Tibial nerve (tissue), 4 donors: ENCODE measurements at regions not wholly inside any gene's neighbourhood (a gene's known extent, or its start where the extent isn't known, plus 50 kb on each side); places are given as distances from the start of the nearest gene placed in this dataset.

Source experiments
- DNase-seq, 2 donors: peaks; one replicate each; pipeline ENCODE4 v3.0.0-alpha.2; 2019; ENCODE audit warnings: low spot score in 2 of 2
- H3K27ac ChIP-seq, 4 donors: fragments of 200-600 bp; sonication (generic) in 3 of 4; one replicate each; pipeline ENCODE4 v1.5.1; 2017 to 2019; ENCODE audit warnings: mild to moderate bottlenecking in 1 of 4
- H3K27me3 ChIP-seq, 2 donors: fragments of 200-600 bp; sonication (generic) in 1 of 2; one replicate each; pipeline versions ENCODE4 v1.5.1 to v1.6.0; 2017 to 2019
- H3K36me3 ChIP-seq, 3 donors: fragments of 200-600 bp; sonication (generic); one replicate each; pipeline ENCODE4 v1.5.1; 2018 to 2019
- H3K4me1 ChIP-seq, 4 donors: fragments of 200-600 bp; sonication (generic) in 3 of 4; one replicate each; pipeline ENCODE4 v1.5.1; 2017 to 2019
- H3K4me3 ChIP-seq, 4 donors: fragments of 200-600 bp; sonication (generic) in 3 of 4; one replicate each; pipeline ENCODE4 v1.5.1; 2017 to 2019; ENCODE audit warnings: mild to moderate bottlenecking in 1 of 4, moderate library complexity in 1 of 4
- H3K9me3 ChIP-seq, 4 donors: fragments of 200-600 bp; sonication (generic) in 3 of 4; one replicate each; pipeline ENCODE4 v1.5.1; 2017 to 2019
- EP300 ChIP-seq, 2 donors: sonication (generic); formaldehyde crosslinking; IDR thresholded peaks; one replicate each; pipeline ENCODE4 v1.6.1; 2017; ENCODE audit warnings: antibody characterized with exemption in 2 of 2, mild to moderate bottlenecking in 1 of 2
- POLR2A ChIP-seq, 2 donors: fragments of 450-650 bp; IDR thresholded peaks; one replicate each; pipeline ENCODE4 v1.6.1; 2017; ENCODE audit warnings: antibody characterized with exemption in 2 of 2, mild to moderate bottlenecking in 2 of 2, moderate library complexity in 2 of 2
- WGBS, 2 donors: methylation state at CpG; one replicate each; pipeline ENCODE4 v1.1.5; 2018; 5-methylcytosine and 5-hydroxymethylcytosine counted together
- TF ChIP-seq, protein P1 (sequence below), 5 experiments: fragments of 200-600 bp in 3 of 5; fragments of 450-650 bp in 2 of 5; sonication (generic) in 3 of 5; IDR thresholded peaks; one replicate each; pipeline ENCODE4 v1.5.1; 2016 to 2019; ENCODE audit warnings: antibody characterized with exemption in 5 of 5, mild to moderate bottlenecking in 3 of 5, moderate library complexity in 2 of 5

DNA sequence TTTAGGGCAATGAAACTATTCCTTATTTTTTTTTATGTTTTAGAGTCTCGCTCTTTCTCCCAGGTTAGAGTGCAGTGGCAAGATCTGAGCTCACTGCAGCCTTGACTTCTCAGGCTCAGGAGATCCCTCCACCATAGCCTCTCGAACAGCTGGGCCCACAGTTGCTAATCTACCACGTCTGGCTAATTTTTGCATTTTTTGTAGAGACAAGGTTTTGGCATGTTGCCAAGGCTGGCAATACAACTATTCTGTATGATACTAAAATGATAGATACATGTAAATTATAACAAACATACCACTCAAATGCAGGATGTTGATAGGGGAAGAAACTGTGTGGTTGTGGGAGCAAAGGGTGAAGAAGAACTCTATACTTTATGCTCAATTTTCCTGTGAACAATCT, 401.3 kb downstream of the ZFHX3 start:
- Histone ChIP-seq H3K9me3 (peaks cover 0 to 11% (median 0%) of the 10 kb centered on the region in 4 donors), H3K36me3 (no peaks in the 10 kb centered on the region), H3K27ac (no peak overlapping the region), H3K4me3 (no peak overlapping the region), H3K4me1 (no peaks in the 10 kb centered on the region), H3K27me3 (no peaks in the 10 kb centered on the region)
- WGBS, 2 donors: 73 to 80% methylated on average over 3 of the region's 3 CpGs
- TF ChIP-seq, protein P1, sequence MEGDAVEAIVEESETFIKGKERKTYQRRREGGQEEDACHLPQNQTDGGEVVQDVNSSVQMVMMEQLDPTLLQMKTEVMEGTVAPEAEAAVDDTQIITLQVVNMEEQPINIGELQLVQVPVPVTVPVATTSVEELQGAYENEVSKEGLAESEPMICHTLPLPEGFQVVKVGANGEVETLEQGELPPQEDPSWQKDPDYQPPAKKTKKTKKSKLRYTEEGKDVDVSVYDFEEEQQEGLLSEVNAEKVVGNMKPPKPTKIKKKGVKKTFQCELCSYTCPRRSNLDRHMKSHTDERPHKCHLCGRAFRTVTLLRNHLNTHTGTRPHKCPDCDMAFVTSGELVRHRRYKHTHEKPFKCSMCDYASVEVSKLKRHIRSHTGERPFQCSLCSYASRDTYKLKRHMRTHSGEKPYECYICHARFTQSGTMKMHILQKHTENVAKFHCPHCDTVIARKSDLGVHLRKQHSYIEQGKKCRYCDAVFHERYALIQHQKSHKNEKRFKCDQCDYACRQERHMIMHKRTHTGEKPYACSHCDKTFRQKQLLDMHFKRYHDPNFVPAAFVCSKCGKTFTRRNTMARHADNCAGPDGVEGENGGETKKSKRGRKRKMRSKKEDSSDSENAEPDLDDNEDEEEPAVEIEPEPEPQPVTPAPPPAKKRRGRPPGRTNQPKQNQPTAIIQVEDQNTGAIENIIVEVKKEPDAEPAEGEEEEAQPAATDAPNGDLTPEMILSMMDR (IDR thresholded peaks at IDR 0.05): no peak
- TF ChIP-seq POLR2A (IDR thresholded peaks at IDR 0.05) (no peak), EP300 (IDR thresholded peaks at IDR 0.05) (no peak)
- no peak for DNase-seq

DNA sequence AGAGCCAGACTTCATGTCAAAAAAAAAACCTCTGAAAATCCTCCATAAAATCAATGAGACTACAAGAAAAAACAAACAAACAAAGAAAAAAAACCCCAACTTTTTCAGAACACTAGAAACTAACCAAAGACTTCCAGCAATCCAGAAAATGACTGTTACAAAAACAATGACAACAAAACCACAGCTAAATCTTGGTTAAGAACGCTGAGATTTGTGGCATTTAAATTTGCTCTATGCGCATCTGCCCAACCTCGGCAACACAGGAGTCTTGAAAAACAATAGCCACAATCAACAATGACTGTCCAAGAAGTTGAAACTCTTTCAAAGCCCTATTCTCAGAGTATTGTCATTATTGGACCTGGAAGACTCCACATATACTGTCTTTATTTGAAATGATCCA, 402.4 kb downstream of the ZFHX3 start:
- 77 to 78% methylated on average over 3 of the region's 3 CpGs for WGBS, 2 donors
- H3K4me3 ChIP-seq: no peak overlapping the region
- TF ChIP-seq, protein P1 (IDR thresholded peaks at IDR 0.05): no peak
- TF ChIP-seq EP300 (IDR thresholded peaks at IDR 0.05): no peak
- no peak for TF ChIP-seq POLR2A (IDR thresholded peaks at IDR 0.05)
- no peak overlapping the region for H3K27ac ChIP-seq
- DNase-seq: no peak
- peaks cover 0 to 15% (median under 1%) of the 10 kb centered on the region in 4 donors for H3K9me3 ChIP-seq
- H3K4me1 ChIP-seq: no peaks in the 10 kb centered on the region
- no peaks in the 10 kb centered on the region for H3K27me3 ChIP-seq
- H3K36me3 ChIP-seq: no peaks in the 10 kb centered on the region

DNA sequence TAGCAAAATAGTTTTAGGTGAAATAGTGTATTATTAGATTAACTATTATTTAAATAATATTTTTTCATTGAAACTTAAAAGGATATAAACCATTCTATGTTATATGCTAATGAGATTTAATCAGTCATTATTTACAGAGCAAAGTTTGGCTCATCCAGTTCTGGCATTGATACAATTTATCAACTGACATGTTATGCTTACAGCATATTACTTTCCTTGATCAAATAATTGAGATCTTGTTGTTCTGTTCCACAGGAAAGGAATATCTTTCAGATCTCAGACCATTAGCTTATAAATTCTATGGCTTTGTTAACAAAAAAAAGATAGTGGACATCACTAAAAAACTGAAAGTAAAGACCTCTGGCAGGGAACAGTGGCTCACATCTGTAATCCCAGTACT, 403.0 kb downstream of the ZFHX3 start:
- H3K9me3 ChIP-seq: peaks cover 0 to 21% (median 4%) of the 10 kb centered on the region in 4 donors
- H3K36me3 ChIP-seq: peaks cover 0 to under 1% (median 0%) of the 10 kb centered on the region in 3 donors
- H3K27ac ChIP-seq: no peak overlapping the region
- TF ChIP-seq POLR2A (IDR thresholded peaks at IDR 0.05) (no peak), EP300 (IDR thresholded peaks at IDR 0.05) (no peak)
- TF ChIP-seq, protein P1 (IDR thresholded peaks at IDR 0.05): no peak
- H3K4me3 ChIP-seq: no peak overlapping the region
- H3K27me3 ChIP-seq: no peaks in the 10 kb centered on the region
- no peaks in the 10 kb centered on the region for H3K4me1 ChIP-seq
- no peak for DNase-seq

DNA sequence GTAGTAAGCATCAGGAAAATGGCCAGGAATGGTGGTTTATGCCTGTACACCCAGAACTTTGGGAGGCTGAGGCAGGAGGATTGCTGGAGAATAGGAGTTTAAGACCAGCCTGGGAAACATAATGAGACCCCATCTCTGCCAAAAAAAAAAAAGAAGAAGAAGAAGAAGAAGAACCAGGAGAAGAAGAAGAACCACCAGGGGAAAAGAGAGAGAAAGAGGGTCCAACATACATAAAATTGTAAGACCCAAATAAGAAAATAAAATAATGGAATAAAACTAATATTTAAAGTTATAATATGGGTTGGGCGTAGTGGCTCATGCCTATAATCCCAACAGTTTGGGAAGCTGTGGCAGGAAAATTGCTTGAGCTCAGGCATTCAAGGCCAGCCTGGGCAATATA, 408.4 kb downstream of the ZFHX3 start:
- H3K9me3 ChIP-seq: peaks cover 0 to 42% (median 9%) of the 10 kb centered on the region in 4 donors
- peaks cover 0 to 4% (median 0%) of the 10 kb centered on the region in 3 donors for H3K36me3 ChIP-seq
- no peak overlapping the region for H3K4me3 ChIP-seq
- no peak overlapping the region for H3K27ac ChIP-seq
- DNase-seq: no peak
- H3K27me3 ChIP-seq: no peaks in the 10 kb centered on the region
- no peaks in the 10 kb centered on the region for H3K4me1 ChIP-seq
- TF ChIP-seq POLR2A (IDR thresholded peaks at IDR 0.05) (no peak), EP300 (IDR thresholded peaks at IDR 0.05) (no peak)
- TF ChIP-seq, protein P1 (IDR thresholded peaks at IDR 0.05): no peak
- WGBS, 2 donors: 98 to 100% methylated on average over 1 of the region's 1 CpG

DNA sequence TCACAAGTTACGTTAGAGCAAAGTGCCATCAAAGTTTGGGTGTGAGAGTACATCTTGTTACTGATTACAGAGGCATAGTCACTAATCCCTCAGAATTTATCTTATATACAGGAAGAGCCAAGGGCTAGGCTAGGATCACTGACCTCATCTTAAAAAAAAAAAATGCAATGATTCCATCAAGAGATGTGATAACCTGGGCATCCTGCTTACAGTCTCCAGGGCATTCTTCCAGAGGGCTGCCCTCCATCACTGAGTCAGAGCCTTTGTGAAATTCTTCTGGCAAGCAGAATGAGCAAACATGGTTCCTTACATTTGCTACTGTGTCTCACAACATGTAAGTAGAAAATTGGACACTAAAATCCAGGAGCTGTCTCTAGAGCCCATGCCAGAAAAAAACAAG, 410.6 kb downstream of the ZFHX3 start:
- Histone ChIP-seq H3K36me3 (peaks cover 0 to 4% (median 0%) of the 10 kb centered on the region in 3 donors), H3K9me3 (peaks cover 0 to 39% (median 9%) of the 10 kb centered on the region in 4 donors), H3K4me3 (no peak overlapping the region), H3K27ac (no peak overlapping the region), H3K4me1 (no peaks in the 10 kb centered on the region), H3K27me3 (no peaks in the 10 kb centered on the region)
- DNase-seq: no peak
- WGBS, 2 donors: 81 to 93% methylated on average over 1 of the region's 1 CpG
- TF ChIP-seq POLR2A (IDR thresholded peaks at IDR 0.05) (no peak), EP300 (IDR thresholded peaks at IDR 0.05) (no peak)
- TF ChIP-seq, protein P1 (IDR thresholded peaks at IDR 0.05): no peak
